Left lung (tissue), 4 donors: ENCODE measurements at regions not wholly inside any gene's neighbourhood (a gene's known extent, or its start where the extent isn't known, plus 50 kb on each side); places are given as distances from the start of the nearest gene placed in this dataset.

Source experiments
- ATAC-seq: fragments of 200-7000 bp; cut with Tn5 transposase; one replicate; pipeline ENCODE4 v1.9.1; 2020; ENCODE audit warnings: moderate library complexity
- DNase-seq, 4 donors: peaks; one replicate each; pipeline ENCODE4 v3.0.0-alpha.2; 2013 to 2020
- H3K27ac ChIP-seq, 2 donors: fragments of 200-600 bp; sonication (generic) in 1 of 2; one replicate each; pipeline versions ENCODE4 v1.5.0 to v1.8.0; 2020 to 2021
- H3K27me3 ChIP-seq, 2 donors: fragments of 200-600 bp; sonication (generic) in 1 of 2; one replicate each; pipeline versions ENCODE4 v1.5.0 to v1.8.0; 2020 to 2021
- H3K36me3 ChIP-seq, 2 donors: fragments of 200-600 bp; sonication (generic) in 1 of 2; one replicate each; pipeline versions ENCODE4 v1.5.0 to v1.8.0; 2020 to 2021
- H3K4me1 ChIP-seq, 2 donors: fragments of 200-600 bp; one replicate each; pipeline ENCODE4 v1.8.0; 2021
- H3K4me3 ChIP-seq, 2 donors: fragments of 200-600 bp; sonication (generic) in 1 of 2; one replicate each; pipeline versions ENCODE4 v1.5.0 to v1.8.0; 2020 to 2021; ENCODE audit warnings: mild to moderate bottlenecking in 1 of 2
- H3K9me3 ChIP-seq, 2 donors: fragments of 200-600 bp; sonication (generic) in 1 of 2; one replicate each; pipeline versions ENCODE4 v1.5.0 to v1.8.0; 2020 to 2021
- intact Hi-C, 2 donors: fragments of 100-400 bp; cut with DNase I; formaldehyde crosslinking; loops; one replicate each; pipeline versions ENCODE4 v1.11.2 to v1.14.2; 2022
- TF ChIP-seq, protein P1 (sequence below), 2 donors: fragments of 200-600 bp; sonication (generic) in 1 of 2; IDR thresholded peaks; one replicate each; pipeline versions ENCODE4 v1.5.0 to v1.8.0; 2021; ENCODE audit warnings: antibody characterized with exemption in 2 of 2
- donor health status: DM: no; HTN: yes; CAD: no.
- donor health status: DM: no; HTN: no; CAD: no.

- no peak for ATAC-seq
Observed at GRCh38 chr10:105761576-105762260, 1120.6 kb downstream of the SORCS3 start.

DNA sequence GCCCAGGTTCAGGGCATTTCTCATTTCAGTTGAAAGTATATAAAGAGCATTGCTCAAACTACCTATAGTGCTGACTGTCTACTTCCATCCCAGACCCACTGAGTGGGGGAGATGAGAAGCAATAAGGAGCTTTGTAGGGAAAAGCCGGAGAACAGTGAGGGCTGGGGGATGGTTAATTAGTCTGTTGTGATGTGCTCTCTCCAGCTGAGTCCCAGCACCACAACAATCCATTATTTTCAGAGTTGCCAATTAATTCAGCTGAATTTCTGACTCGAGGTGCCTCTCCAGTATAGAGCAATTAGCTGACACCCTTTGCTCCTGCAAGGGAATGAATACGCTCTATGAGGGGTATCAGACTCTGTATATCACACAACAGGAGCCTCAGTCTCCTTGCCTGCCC lies 1118.6 kb downstream of the SORCS3 start:
- DNase-seq (no peak), ATAC-seq (no peak)
- Histone ChIP-seq H3K27me3 (no peaks in the 10 kb centered on the region), H3K27ac (no peak overlapping the region), H3K4me1 (no peaks in the 10 kb centered on the region), H3K4me3 (no peak overlapping the region), H3K36me3 (no peaks in the 10 kb centered on the region), H3K9me3 (no peaks in the 10 kb centered on the region)
- TF ChIP-seq, protein P1, sequence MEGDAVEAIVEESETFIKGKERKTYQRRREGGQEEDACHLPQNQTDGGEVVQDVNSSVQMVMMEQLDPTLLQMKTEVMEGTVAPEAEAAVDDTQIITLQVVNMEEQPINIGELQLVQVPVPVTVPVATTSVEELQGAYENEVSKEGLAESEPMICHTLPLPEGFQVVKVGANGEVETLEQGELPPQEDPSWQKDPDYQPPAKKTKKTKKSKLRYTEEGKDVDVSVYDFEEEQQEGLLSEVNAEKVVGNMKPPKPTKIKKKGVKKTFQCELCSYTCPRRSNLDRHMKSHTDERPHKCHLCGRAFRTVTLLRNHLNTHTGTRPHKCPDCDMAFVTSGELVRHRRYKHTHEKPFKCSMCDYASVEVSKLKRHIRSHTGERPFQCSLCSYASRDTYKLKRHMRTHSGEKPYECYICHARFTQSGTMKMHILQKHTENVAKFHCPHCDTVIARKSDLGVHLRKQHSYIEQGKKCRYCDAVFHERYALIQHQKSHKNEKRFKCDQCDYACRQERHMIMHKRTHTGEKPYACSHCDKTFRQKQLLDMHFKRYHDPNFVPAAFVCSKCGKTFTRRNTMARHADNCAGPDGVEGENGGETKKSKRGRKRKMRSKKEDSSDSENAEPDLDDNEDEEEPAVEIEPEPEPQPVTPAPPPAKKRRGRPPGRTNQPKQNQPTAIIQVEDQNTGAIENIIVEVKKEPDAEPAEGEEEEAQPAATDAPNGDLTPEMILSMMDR (IDR thresholded peaks at IDR 0.05), result no peak
- intact Hi-C loops, result no loop called here

More at GRCh38 chr10:105761576-105762260, 1120.6 kb downstream of the SORCS3 start:
- no peak overlapping the region for H3K4me3 ChIP-seq
- H3K27ac ChIP-seq, result no peak overlapping the region
- TF ChIP-seq, protein P1 (IDR thresholded peaks at IDR 0.05), result no peak
- DNase-seq, result no peak
- H3K9me3 ChIP-seq, result no peaks in the 10 kb centered on the region
- H3K4me1 ChIP-seq, result no peaks in the 10 kb centered on the region
- no peaks in the 10 kb centered on the region for H3K36me3 ChIP-seq
- intact Hi-C loops, result no loop called here
- H3K27me3 ChIP-seq, result no peaks in the 10 kb centered on the region

DNA sequence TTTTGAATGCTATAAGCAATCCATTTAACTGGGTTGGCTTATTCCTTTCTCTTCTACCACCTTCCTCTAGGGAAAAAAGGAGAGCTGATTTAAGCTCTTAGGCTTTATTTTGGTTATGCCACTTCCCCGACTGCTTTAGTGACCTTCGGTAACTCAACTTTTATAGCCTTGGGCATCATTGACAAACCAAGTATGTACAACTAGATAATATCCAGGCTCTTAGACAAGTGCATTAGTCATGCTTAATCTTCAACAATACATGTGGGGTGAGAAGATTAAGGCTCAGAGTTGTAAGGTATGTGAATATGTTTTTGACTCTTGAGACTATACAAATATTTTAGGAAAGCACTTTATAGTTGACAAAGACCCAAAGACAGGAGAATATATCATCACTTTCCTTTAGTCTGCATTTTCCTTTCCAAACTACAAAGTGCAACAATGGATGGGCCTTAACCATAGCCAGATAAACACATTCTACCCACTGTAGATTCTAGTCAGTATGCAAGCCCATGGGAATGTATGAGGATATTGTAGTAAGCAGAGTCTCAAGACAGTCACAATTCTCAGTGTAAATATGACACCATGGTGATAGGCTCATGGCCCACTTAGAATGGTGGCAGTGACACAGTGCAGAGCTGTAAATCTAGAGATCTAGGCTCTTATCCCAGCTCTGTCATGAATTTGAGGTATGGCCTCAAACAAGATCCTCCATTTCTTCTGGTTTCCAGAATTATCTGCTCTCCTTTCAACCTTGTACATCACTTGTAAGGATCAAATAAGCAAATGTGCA lies 1117.3 kb downstream of the SORCS3 start:
- no peaks in the 10 kb centered on the region for H3K27me3 ChIP-seq
- TF ChIP-seq, protein P1 (IDR thresholded peaks at IDR 0.05), result no peak
- intact Hi-C loops, result no loop called here
- ATAC-seq (no peak), DNase-seq (no peak)
- H3K36me3 ChIP-seq, result no peaks in the 10 kb centered on the region
- no peaks in the 10 kb centered on the region for H3K9me3 ChIP-seq
- H3K4me3 ChIP-seq, result no peak overlapping the region
- H3K4me1 ChIP-seq, result no peaks in the 10 kb centered on the region
- no peak overlapping the region for H3K27ac ChIP-seq

GRCh38 chr10:105757302-105757701 lies 1116.2 kb downstream of the SORCS3 start:
- Histone ChIP-seq H3K9me3 (no peaks in the 10 kb centered on the region), H3K36me3 (no peaks in the 10 kb centered on the region), H3K4me1 (no peaks in the 10 kb centered on the region), H3K4me3 (no peak overlapping the region), H3K27ac (no peak overlapping the region), H3K27me3 (no peaks in the 10 kb centered on the region)
- TF ChIP-seq, protein P1 (IDR thresholded peaks at IDR 0.05), result no peak
- intact Hi-C loops, result no loop called here
- no peak for DNase-seq
- no peak for ATAC-seq

- TF ChIP-seq, protein P1 (IDR thresholded peaks at IDR 0.05), result no peak
- DNase-seq (no peak), ATAC-seq (no peak)
- H3K27me3 ChIP-seq, result no peaks in the 10 kb centered on the region
- intact Hi-C loops, result no loop called here
- H3K4me3 ChIP-seq, result no peak overlapping the region
- no peaks in the 10 kb centered on the region for H3K36me3 ChIP-seq
- no peaks in the 10 kb centered on the region for H3K4me1 ChIP-seq
- no peak overlapping the region for H3K27ac ChIP-seq
- no peaks in the 10 kb centered on the region for H3K9me3 ChIP-seq
Observed at GRCh38 chr10:105756386-105756785, 1115.3 kb downstream of the SORCS3 start.
